ENCODE measurements at regions not wholly inside any gene's neighbourhood (a gene's known extent, or its start where the extent isn't known, plus 50 kb on each side); places are given as distances from the start of the nearest gene placed in this dataset.

DNA sequence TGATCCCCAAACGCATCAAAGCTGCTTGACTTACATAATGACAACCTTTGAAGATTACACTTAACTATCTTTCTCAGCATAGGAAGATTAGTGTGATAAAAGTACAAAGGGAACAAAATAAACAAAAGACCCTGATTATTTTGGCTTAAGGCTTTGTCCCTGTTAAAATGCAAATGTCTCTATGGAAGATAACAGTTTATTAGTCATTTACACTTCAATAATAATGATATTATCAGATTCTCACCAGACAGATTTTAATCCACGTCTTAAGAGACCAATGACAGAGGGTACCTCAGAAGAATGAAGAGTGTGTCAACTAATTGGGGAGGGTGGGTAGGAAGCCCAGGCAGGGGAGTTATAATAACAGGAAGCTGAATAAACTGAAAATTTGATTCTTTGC, 510.4 kb upstream of the PTBP2 start:
- no peaks in the 10 kb centered on the region for H3K4me1 Mint-ChIP-seq (ENCODE audit: low read depth, unreplicated experiment)
- Histone ChIP-seq H3K36me3 (ENCODE audit: insufficient read depth, low read length) (no peaks in the 10 kb centered on the region), H3K79me2 (ENCODE audit: insufficient read depth, low read length) (no peaks in the 10 kb centered on the region), H3K4me1 (ENCODE audit: insufficient read depth, low read length) (no peaks in the 10 kb centered on the region), H2AFZ (ENCODE audit: low read depth, low read length) (no peak overlapping the region), H4K20me1 (ENCODE audit: insufficient read depth, low read length) (no peaks in the 10 kb centered on the region), H3K27me3 (ENCODE audit: insufficient read depth, low read length) (no peaks in the 10 kb centered on the region), H3K4me2 (ENCODE audit: low read length) (no peak overlapping the region), H3K9me3 (ENCODE audit: insufficient read depth, low read depth, low read length) (no peaks in the 10 kb centered on the region), H3K9ac (ENCODE audit: low read length) (no peak overlapping the region), H3K4me3 (ENCODE audit: insufficient read depth, low read depth, low read length) (no peak overlapping the region), H3K27ac (ENCODE audit: low read depth, low read length) (no peak overlapping the region)
- no peaks in the 10 kb centered on the region for H3K36me3 Mint-ChIP-seq (ENCODE audit: low read depth, unreplicated experiment)
- no peak overlapping the region for H3K4me3 Mint-ChIP-seq (ENCODE audit: unreplicated experiment)
- peaks cover 2% of the 10 kb centered on the region for H3K27me3 Mint-ChIP-seq (ENCODE audit: low read depth, unreplicated experiment)
- FAIRE-seq (no peak), DNase-seq (ENCODE audit: low read depth) (no peak)
- no peak overlapping the region for H3K27ac Mint-ChIP-seq (ENCODE audit: unreplicated experiment)
- no peaks in the 10 kb centered on the region for H3K9me3 Mint-ChIP-seq (ENCODE audit: unreplicated experiment)
- no peak for TF ChIP-seq EZH2 (IDR thresholded peaks at IDR 0.05; ENCODE audit: insufficient read depth, low read length)
- TF ChIP-seq, protein P1, sequence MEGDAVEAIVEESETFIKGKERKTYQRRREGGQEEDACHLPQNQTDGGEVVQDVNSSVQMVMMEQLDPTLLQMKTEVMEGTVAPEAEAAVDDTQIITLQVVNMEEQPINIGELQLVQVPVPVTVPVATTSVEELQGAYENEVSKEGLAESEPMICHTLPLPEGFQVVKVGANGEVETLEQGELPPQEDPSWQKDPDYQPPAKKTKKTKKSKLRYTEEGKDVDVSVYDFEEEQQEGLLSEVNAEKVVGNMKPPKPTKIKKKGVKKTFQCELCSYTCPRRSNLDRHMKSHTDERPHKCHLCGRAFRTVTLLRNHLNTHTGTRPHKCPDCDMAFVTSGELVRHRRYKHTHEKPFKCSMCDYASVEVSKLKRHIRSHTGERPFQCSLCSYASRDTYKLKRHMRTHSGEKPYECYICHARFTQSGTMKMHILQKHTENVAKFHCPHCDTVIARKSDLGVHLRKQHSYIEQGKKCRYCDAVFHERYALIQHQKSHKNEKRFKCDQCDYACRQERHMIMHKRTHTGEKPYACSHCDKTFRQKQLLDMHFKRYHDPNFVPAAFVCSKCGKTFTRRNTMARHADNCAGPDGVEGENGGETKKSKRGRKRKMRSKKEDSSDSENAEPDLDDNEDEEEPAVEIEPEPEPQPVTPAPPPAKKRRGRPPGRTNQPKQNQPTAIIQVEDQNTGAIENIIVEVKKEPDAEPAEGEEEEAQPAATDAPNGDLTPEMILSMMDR (IDR thresholded peaks at IDR 0.05; ENCODE audit: insufficient read depth, low read depth, low read length) = no peak

- no peak overlapping the region for H3K4me3 Mint-ChIP-seq (ENCODE audit: unreplicated experiment)
- Histone ChIP-seq H3K27ac (ENCODE audit: low read depth, low read length) (no peak overlapping the region), H3K27me3 (ENCODE audit: insufficient read depth, low read length) (no peaks in the 10 kb centered on the region), H3K36me3 (ENCODE audit: insufficient read depth, low read length) (no peaks in the 10 kb centered on the region), H3K4me2 (ENCODE audit: low read length) (no peak overlapping the region), H2AFZ (ENCODE audit: low read depth, low read length) (no peak overlapping the region), H4K20me1 (ENCODE audit: insufficient read depth, low read length) (no peaks in the 10 kb centered on the region), H3K9me3 (ENCODE audit: insufficient read depth, low read depth, low read length) (no peaks in the 10 kb centered on the region), H3K4me1 (ENCODE audit: insufficient read depth, low read length) (no peaks in the 10 kb centered on the region), H3K4me3 (ENCODE audit: insufficient read depth, low read depth, low read length) (no peak overlapping the region), H3K79me2 (ENCODE audit: insufficient read depth, low read length) (no peaks in the 10 kb centered on the region), H3K9ac (ENCODE audit: low read length) (no peak overlapping the region)
- H3K27me3 Mint-ChIP-seq (ENCODE audit: low read depth, unreplicated experiment) = no peaks in the 10 kb centered on the region
- no peak for FAIRE-seq
- H3K9me3 Mint-ChIP-seq (ENCODE audit: unreplicated experiment) = no peaks in the 10 kb centered on the region
- DNase-seq (ENCODE audit: low read depth) = no peak
- no peaks in the 10 kb centered on the region for H3K36me3 Mint-ChIP-seq (ENCODE audit: low read depth, unreplicated experiment)
- TF ChIP-seq, protein P1 (IDR thresholded peaks at IDR 0.05; ENCODE audit: insufficient read depth, low read depth, low read length) = no peak
- TF ChIP-seq EZH2 (IDR thresholded peaks at IDR 0.05; ENCODE audit: insufficient read depth, low read length) = no peak
- H3K4me1 Mint-ChIP-seq (ENCODE audit: low read depth, unreplicated experiment) = peaks cover 5% of the 10 kb centered on the region
- no peak overlapping the region for H3K27ac Mint-ChIP-seq (ENCODE audit: unreplicated experiment)
Observed at GRCh38 chr1:96214982-96215381, 506.6 kb upstream of the PTBP2 start.

GRCh38 chr1:96220651-96221050, 500.9 kb upstream of the PTBP2 start:
- no peaks in the 10 kb centered on the region for H4K20me1 ChIP-seq (ENCODE audit: insufficient read depth, low read length)
- H3K4me2 ChIP-seq (ENCODE audit: low read length) = no peak overlapping the region
- H3K4me3 Mint-ChIP-seq (ENCODE audit: unreplicated experiment) = no peak overlapping the region
- DNase-seq (ENCODE audit: low read depth) (no peak), FAIRE-seq (no peak)
- TF ChIP-seq, protein P1 (IDR thresholded peaks at IDR 0.05; ENCODE audit: insufficient read depth, low read depth, low read length) = no peak
- no peak for TF ChIP-seq EZH2 (IDR thresholded peaks at IDR 0.05; ENCODE audit: insufficient read depth, low read length)
- H3K27me3 Mint-ChIP-seq (ENCODE audit: low read depth, unreplicated experiment) = peaks cover 3% of the 10 kb centered on the region
- H3K4me3 ChIP-seq (ENCODE audit: insufficient read depth, low read depth, low read length) = no peak overlapping the region
- H3K9me3 ChIP-seq (ENCODE audit: insufficient read depth, low read depth, low read length) = no peaks in the 10 kb centered on the region
- no peaks in the 10 kb centered on the region for H3K36me3 ChIP-seq (ENCODE audit: insufficient read depth, low read length)
- no peak overlapping the region for H2AFZ ChIP-seq (ENCODE audit: low read depth, low read length)
- H3K27ac Mint-ChIP-seq (ENCODE audit: unreplicated experiment) = no peak overlapping the region
- H3K4me1 ChIP-seq (ENCODE audit: insufficient read depth, low read length) = no peaks in the 10 kb centered on the region
- H3K27me3 ChIP-seq (ENCODE audit: insufficient read depth, low read length) = no peaks in the 10 kb centered on the region
- H3K36me3 Mint-ChIP-seq (ENCODE audit: low read depth, unreplicated experiment) = no peaks in the 10 kb centered on the region
- H3K9me3 Mint-ChIP-seq (ENCODE audit: unreplicated experiment) = no peaks in the 10 kb centered on the region
- H3K79me2 ChIP-seq (ENCODE audit: insufficient read depth, low read length) = no peaks in the 10 kb centered on the region
- H3K27ac ChIP-seq (ENCODE audit: low read depth, low read length) = no peak overlapping the region
- no peak overlapping the region for H3K9ac ChIP-seq (ENCODE audit: low read length)
- peaks cover 5% of the 10 kb centered on the region for H3K4me1 Mint-ChIP-seq (ENCODE audit: low read depth, unreplicated experiment)

All from astrocyte (in vitro differentiated cells and primary cell).